Naive B cell (primary cell): ENCODE measurements at regions not wholly inside any gene's neighbourhood (a gene's known extent, or its start where the extent isn't known, plus 50 kb on each side); places are given as distances from the start of the nearest gene placed in this dataset.

ENCODE experiments used
- ATAC-seq, 2 donors: fragments of 150-1000 bp; cut with Tn5 transposase; 2 replicates each; pipeline ENCODE4 v1.10.0; 2021; ENCODE audit warnings: low read depth in 2 of 2, mild to moderate bottlenecking in 2 of 2, moderate library complexity in 2 of 2
- DNase-seq: peaks from one replicate; pipeline ENCODE4 v3.0.0; 2022
- H3K27ac Mint-ChIP-seq, 6 donors: one replicate each; pipeline ENCODE4 v1.8.0; 2020 to 2022; ENCODE audit warnings: mild to moderate bottlenecking in 6 of 6, mixed read lengths in 6 of 6, moderate library complexity in 5 of 6, inconsistent platforms in 2 of 6
- H3K27me3 Mint-ChIP-seq, 3 donors: one replicate each; pipeline ENCODE4 v1.8.0; 2021 to 2022; ENCODE audit warnings: mixed read lengths in 3 of 3, mild to moderate bottlenecking in 1 of 3
- H3K36me3 Mint-ChIP-seq, 2 donors: one replicate each; pipeline ENCODE4 v1.8.0; 2020 to 2022; ENCODE audit warnings: mixed read lengths in 2 of 2, inconsistent platforms in 1 of 2, mild to moderate bottlenecking in 1 of 2
- H3K4me1 Mint-ChIP-seq, 3 donors: one replicate each; pipeline ENCODE4 v1.8.0; 2020 to 2022; ENCODE audit warnings: mixed read lengths in 3 of 3, inconsistent platforms in 1 of 3, mild to moderate bottlenecking in 1 of 3, moderate library complexity in 1 of 3
- H3K4me3 Mint-ChIP-seq, 8 donors: one replicate each; pipeline ENCODE4 v1.8.0; 2020 to 2022; ENCODE audit warnings: mild to moderate bottlenecking in 8 of 8, mixed read lengths in 8 of 8, moderate library complexity in 8 of 8, inconsistent platforms in 2 of 8
- H3K9me3 Mint-ChIP-seq, 7 donors: one replicate each; pipeline ENCODE4 v1.8.0; 2020 to 2022; ENCODE audit warnings: mixed read lengths in 7 of 7, mild to moderate bottlenecking in 5 of 7, inconsistent platforms in 2 of 7, moderate library complexity in 1 of 7

DNA sequence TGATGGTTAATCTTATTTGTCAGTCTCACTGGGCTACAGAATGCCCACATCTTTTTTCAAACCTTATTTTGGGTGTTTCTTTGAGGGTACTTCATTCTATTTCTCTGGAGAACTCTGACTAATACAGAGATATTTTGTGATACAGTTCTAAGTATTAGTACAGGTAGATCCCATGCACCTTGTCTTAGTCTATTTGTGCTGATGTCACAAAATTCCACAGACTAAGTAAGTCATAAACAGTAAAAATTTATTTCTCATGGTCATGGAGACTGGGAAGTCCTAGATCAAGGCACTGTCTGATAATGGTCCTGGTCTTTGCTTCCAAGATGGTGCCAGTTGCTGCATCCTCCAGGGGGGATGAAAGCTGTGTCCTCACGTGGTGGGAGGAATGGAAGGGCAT lies 68.6 kb upstream of the EPHA4 start:
- Mint-ChIP-seq H3K36me3 (no peaks in the 10 kb centered on the region), H3K4me1 (no peaks in the 10 kb centered on the region), H3K27me3 (no peaks in the 10 kb centered on the region), H3K27ac (peak overlapping the region in 1 of 6 donors; percentile 29), H3K9me3 (peaks cover 0 to 10% (median 5%) of the 10 kb centered on the region in 7 donors), H3K4me3 (no peak overlapping the region)
- no peak for ATAC-seq
- DNase-seq = no peak

DNA sequence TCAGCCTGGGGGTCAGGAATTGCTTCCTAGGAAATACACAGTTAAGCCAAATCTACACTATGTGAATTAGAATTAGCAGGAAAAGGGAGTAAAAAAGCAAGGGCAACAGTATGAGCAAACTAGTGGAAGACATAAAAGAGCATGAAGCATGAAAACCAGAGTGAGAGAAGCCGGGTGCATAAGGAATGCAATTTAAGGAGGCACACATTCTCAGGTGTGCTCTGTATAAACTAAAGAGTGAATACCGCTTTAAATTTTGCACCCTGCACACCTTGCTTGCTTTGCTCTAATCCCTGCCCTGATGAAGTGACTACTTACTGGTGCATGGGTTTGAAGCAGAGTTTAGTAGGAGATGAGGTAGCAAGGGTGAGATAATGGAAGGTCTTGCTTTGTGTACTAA lies 65.7 kb upstream of the EPHA4 start:
- Mint-ChIP-seq H3K27me3 (no peaks in the 10 kb centered on the region), H3K9me3 (peaks cover 0 to 10% (median 0%) of the 10 kb centered on the region in 7 donors), H3K27ac (no peak overlapping the region), H3K36me3 (no peaks in the 10 kb centered on the region), H3K4me3 (no peak overlapping the region), H3K4me1 (no peaks in the 10 kb centered on the region)
- ATAC-seq (no peak), DNase-seq (no peak)

DNA sequence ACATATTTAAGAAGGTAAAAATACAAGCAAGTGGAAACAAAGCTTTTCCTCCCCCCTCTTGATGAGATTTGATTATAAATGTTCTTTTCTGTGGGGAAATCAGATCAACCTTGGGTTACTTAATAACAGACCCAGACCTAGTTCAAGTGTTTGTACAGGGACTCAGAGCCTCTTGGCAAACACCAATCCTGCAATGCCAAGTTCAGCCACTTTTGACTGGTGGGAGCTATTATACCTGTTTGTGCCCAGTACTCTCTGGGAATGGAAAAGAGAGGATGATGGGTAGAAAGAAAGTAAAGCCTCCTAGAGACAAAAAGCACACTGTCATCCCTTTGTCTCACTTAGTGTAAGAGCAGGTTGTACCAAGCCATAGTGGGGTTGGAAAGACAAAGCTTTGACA lies 63.8 kb upstream of the EPHA4 start:
- H3K27me3 Mint-ChIP-seq = no peaks in the 10 kb centered on the region
- ATAC-seq (no peak), DNase-seq (no peak)
- no peak overlapping the region for H3K4me3 Mint-ChIP-seq
- no peak overlapping the region for H3K27ac Mint-ChIP-seq
- H3K4me1 Mint-ChIP-seq = no peaks in the 10 kb centered on the region
- peaks cover 0 to 10% (median 0%) of the 10 kb centered on the region in 7 donors for H3K9me3 Mint-ChIP-seq
- no peaks in the 10 kb centered on the region for H3K36me3 Mint-ChIP-seq

DNA sequence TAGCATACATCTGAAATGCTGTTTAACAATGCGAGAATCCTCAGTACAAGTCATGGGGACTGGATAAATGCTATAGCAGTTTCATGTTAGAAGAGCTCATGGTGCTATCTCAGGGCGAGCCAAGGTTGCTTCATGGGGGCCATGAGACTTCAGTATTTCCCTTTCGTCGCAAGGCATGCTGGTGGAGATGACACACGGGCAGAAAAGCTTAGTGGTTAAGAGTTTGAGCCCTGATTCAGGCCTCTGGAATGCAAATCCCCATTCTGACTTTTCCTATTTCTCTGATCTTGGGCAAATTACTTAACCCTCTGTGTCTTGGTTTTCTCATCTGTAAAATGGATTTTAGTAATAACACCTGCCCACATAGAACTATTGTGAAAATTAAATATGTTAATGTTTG lies 57.4 kb upstream of the EPHA4 start:
- ATAC-seq = no peak
- Mint-ChIP-seq H3K4me1 (no peaks in the 10 kb centered on the region), H3K9me3 (no peaks in the 10 kb centered on the region), H3K27me3 (no peaks in the 10 kb centered on the region), H3K36me3 (no peaks in the 10 kb centered on the region), H3K4me3 (no peak overlapping the region), H3K27ac (no peak overlapping the region)
- no peak for DNase-seq

DNA sequence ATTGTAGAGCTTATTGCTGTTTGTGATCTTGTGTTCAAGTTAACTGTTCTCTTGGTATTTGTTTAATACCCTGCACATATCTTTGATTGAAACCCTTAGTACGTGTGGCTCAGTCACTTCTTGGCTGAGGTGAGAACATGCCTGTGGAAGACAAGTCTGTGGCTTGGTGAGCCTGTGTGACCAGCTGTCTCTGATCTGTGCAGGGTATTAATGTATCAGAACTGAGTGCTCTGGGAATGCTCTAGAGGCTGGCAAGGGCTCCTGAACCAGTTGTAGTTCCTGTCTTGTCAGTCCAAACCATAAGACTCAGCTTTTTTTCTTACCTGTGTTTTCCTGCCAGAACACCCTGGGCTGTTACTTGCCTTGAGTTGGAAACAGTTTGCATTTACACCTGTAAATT lies 52.4 kb upstream of the EPHA4 start:
- no peak overlapping the region for H3K4me3 Mint-ChIP-seq
- H3K27me3 Mint-ChIP-seq = no peaks in the 10 kb centered on the region
- H3K9me3 Mint-ChIP-seq = no peaks in the 10 kb centered on the region
- DNase-seq (no peak), ATAC-seq (no peak)
- no peaks in the 10 kb centered on the region for H3K4me1 Mint-ChIP-seq
- H3K27ac Mint-ChIP-seq = no peak overlapping the region
- no peaks in the 10 kb centered on the region for H3K36me3 Mint-ChIP-seq
